PFSK-1 (cell line): ENCODE measurements at regions not wholly inside any gene's neighbourhood (a gene's known extent, or its start where the extent isn't known, plus 50 kb on each side); places are given as distances from the start of the nearest gene placed in this dataset.

Source experiments
- FOXP2 ChIP-seq: optimal IDR thresholded peaks from 2 replicates; pipeline ENCODE3; 2011; ENCODE audit warnings: borderline replicate concordance, control low read depth, inconsistent platforms; ENCODE audit not compliant: insufficient read depth; ENCODE audit errors: extremely low read length, extremely low read depth
- POLR2AphosphoS5 ChIP-seq: IDR thresholded peaks from 2 replicates; pipeline ENCODE4 v1.6.1; 2012; ENCODE audit warnings: low read depth, mild to moderate bottlenecking, control low read depth, low read length, moderate library complexity
- SIN3A ChIP-seq: IDR thresholded peaks from 2 replicates; pipeline ENCODE4 v1.6.1; 2012; ENCODE audit warnings: mild to moderate bottlenecking, low read length, moderate library complexity, borderline replicate concordance; ENCODE audit not compliant: insufficient read depth
- TAF1 ChIP-seq: IDR thresholded peaks from 2 replicates; pipeline ENCODE4 v1.6.1; 2012; ENCODE audit warnings: low read length, control low read depth, borderline replicate concordance; ENCODE audit not compliant: insufficient read depth
- TF ChIP-seq, protein P1 (sequence below), 2 experiments: IDR thresholded peaks; 2 replicates each; pipeline versions ENCODE4 v1.6.1 to v1.8.0; 2011 to 2012; ENCODE audit warnings: low read depth in 2 of 2, low read length in 2 of 2, control low read depth in 1 of 2, inconsistent platforms in 1 of 2, mild to moderate bottlenecking in 1 of 2, moderate library complexity in 1 of 2; ENCODE audit not compliant: insufficient read depth in 1 of 2

DNA sequence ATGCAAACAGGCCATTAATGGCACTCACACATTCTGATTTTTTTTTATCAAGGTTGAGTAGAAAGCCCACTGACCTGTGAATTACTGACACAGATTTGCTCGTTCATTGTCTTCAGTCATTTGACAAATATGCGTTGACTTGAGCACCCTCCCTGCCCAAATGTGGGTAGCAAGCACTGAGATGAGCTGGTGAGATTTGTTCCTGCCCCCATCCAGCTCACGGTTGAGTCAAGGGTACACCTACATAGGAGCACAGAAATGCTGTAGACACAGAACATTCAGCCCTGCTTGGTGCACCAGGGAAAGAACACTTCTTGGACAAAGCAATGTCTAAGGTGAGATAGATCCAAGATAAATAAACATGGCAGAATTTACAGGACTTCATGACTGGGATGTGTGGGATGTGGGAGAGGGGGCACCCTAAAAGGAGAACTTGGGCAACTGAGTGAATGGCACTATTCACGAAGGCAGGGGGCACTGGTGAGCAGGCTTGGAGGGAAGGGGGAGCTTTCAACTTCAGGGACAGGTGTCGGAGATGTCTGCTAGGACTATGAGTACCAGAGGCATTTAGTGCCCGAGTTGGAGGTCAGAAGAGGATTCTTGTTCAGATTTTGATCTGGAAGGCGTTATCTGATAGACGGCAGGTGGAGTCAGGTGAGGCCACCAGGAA is 213.4 kb downstream of the VRK1 start:
- TF ChIP-seq POLR2AphosphoS5 (no peak), TAF1 (no peak), SIN3A (no peak), FOXP2 (no peak)
- TF ChIP-seq, protein P1, sequence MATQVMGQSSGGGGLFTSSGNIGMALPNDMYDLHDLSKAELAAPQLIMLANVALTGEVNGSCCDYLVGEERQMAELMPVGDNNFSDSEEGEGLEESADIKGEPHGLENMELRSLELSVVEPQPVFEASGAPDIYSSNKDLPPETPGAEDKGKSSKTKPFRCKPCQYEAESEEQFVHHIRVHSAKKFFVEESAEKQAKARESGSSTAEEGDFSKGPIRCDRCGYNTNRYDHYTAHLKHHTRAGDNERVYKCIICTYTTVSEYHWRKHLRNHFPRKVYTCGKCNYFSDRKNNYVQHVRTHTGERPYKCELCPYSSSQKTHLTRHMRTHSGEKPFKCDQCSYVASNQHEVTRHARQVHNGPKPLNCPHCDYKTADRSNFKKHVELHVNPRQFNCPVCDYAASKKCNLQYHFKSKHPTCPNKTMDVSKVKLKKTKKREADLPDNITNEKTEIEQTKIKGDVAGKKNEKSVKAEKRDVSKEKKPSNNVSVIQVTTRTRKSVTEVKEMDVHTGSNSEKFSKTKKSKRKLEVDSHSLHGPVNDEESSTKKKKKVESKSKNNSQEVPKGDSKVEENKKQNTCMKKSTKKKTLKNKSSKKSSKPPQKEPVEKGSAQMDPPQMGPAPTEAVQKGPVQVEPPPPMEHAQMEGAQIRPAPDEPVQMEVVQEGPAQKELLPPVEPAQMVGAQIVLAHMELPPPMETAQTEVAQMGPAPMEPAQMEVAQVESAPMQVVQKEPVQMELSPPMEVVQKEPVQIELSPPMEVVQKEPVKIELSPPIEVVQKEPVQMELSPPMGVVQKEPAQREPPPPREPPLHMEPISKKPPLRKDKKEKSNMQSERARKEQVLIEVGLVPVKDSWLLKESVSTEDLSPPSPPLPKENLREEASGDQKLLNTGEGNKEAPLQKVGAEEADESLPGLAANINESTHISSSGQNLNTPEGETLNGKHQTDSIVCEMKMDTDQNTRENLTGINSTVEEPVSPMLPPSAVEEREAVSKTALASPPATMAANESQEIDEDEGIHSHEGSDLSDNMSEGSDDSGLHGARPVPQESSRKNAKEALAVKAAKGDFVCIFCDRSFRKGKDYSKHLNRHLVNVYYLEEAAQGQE (IDR thresholded peaks at IDR 0.05; ENCODE audit: insufficient read depth in 1 of 2, low read depth in 2 of 2, low read length in 2 of 2) = no peak
